ENCODE measurements at regions not wholly inside any gene's neighbourhood (a gene's known extent, or its start where the extent isn't known, plus 50 kb on each side); places are given as distances from the start of the nearest gene placed in this dataset.

DNA sequence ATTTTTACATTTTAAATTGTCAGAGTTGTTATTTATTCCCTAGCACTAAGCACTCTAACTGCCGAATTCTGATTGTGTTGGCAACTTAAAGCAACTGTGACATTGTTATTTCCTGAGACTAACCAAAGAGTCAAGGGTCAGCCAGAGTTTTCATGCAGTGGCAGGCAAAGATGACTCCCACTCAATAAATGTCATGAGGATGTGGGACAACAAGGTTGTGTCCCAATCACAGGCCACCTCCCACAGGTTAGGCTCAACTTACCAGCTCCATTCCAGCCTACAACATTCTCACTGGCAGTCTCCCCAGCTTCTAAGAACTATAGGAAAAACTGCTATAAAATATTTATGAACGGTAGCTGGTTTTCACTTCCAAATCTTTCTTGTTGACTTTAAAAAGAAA lies 80.1 kb downstream of the RSL24D1 start:
- H3K36me3 ChIP-seq (ENCODE audit: low read depth, low read length), result no peaks in the 10 kb centered on the region
- no peaks in the 10 kb centered on the region for H3K9me3 ChIP-seq (ENCODE audit: low read length)
- DNase-seq (no peak), ATAC-seq (no peak)
- no peak overlapping the region for H3K4me3 ChIP-seq (ENCODE audit: low read length)
- no peaks in the 10 kb centered on the region for H3F3A ChIP-seq (ENCODE audit: low read length, unreplicated experiment)
- no peaks in the 10 kb centered on the region for H3K79me2 ChIP-seq (ENCODE audit: low read length)
- intact Hi-C loops (cut with micrococcal nuclease), result no loop called here
- H3K4me2 ChIP-seq (ENCODE audit: low read length), result no peak overlapping the region
- H3K9me2 ChIP-seq (replicated peaks; ENCODE audit: low read length), result no peaks in the 10 kb centered on the region
- no peaks in the 10 kb centered on the region for H4K20me1 ChIP-seq (ENCODE audit: low read length)
- H3K27ac ChIP-seq (ENCODE audit: low read length), result no peak overlapping the region
- ChIA-PET POLR2A (ENCODE audit: unreplicated experiment) (no interaction called here), CTCF (interaction anchor here (0.7 kb wide), 1 partner anchor 52 kb away, joined by 3 read pairs; no protein-coding TSS in a partner anchor)
- BruUV-seq (replicated peaks), result no TSS peak
- no peak overlapping the region for H3K9ac ChIP-seq (ENCODE audit: low read length)
- no peaks in the 10 kb centered on the region for H3K4me1 ChIP-seq (ENCODE audit: insufficient read depth, low read length)
- TF ChIP-seq, protein P1, sequence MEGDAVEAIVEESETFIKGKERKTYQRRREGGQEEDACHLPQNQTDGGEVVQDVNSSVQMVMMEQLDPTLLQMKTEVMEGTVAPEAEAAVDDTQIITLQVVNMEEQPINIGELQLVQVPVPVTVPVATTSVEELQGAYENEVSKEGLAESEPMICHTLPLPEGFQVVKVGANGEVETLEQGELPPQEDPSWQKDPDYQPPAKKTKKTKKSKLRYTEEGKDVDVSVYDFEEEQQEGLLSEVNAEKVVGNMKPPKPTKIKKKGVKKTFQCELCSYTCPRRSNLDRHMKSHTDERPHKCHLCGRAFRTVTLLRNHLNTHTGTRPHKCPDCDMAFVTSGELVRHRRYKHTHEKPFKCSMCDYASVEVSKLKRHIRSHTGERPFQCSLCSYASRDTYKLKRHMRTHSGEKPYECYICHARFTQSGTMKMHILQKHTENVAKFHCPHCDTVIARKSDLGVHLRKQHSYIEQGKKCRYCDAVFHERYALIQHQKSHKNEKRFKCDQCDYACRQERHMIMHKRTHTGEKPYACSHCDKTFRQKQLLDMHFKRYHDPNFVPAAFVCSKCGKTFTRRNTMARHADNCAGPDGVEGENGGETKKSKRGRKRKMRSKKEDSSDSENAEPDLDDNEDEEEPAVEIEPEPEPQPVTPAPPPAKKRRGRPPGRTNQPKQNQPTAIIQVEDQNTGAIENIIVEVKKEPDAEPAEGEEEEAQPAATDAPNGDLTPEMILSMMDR (conservative IDR thresholded peaks at IDR 0.05; ENCODE audit: low read depth, low read length), result no peak
- no peak for TF ChIP-seq EZH2 (IDR thresholded peaks at IDR 0.05; ENCODE audit: low read length, unreplicated experiment)
- no peak for TF ChIP-seq EZH2phosphoT487 (IDR thresholded peaks at IDR 0.05; ENCODE audit: borderline replicate concordance, low read length)
- 0 out of 2 replicates have a peak, but pooled peaks cover 3% of the 10 kb centered on the region for H3K27me3 ChIP-seq (ENCODE audit: low read length)
- H2AFZ ChIP-seq (ENCODE audit: low read length), result no peak overlapping the region

DNA sequence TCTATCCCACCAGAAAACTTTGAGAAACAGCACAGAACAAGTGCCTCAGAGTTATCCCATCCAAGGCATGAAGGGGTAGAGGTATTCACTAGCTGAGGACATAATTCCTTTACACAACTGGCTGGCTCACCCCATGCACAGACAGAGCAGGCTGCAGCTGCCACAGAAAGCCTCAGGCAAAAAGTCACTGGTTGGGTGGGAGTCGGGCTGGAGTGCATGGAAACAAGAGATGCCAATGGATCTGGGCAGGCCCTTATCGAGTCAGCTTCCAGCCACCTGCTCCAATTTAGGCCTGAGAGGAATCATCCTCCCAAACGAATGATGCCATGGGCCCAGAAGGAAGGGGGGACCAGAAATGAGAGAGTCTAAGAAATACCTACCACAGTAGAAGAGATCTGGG lies 83.0 kb downstream of the RSL24D1 start:
- no peaks in the 10 kb centered on the region for H4K20me1 ChIP-seq (ENCODE audit: low read length)
- ChIA-PET CTCF (no interaction called here), POLR2A (ENCODE audit: unreplicated experiment) (no interaction called here)
- no peaks in the 10 kb centered on the region for H3K27me3 ChIP-seq (ENCODE audit: low read length)
- H3K79me2 ChIP-seq (ENCODE audit: low read length), result no peaks in the 10 kb centered on the region
- intact Hi-C loops (cut with micrococcal nuclease), result no loop called here
- H3F3A ChIP-seq (ENCODE audit: low read length, unreplicated experiment), result no peaks in the 10 kb centered on the region
- H3K4me3 ChIP-seq (ENCODE audit: low read length), result no peak overlapping the region
- H2AFZ ChIP-seq (ENCODE audit: low read length), result no peak overlapping the region
- H3K9me3 ChIP-seq (ENCODE audit: low read length), result no peaks in the 10 kb centered on the region
- no peaks in the 10 kb centered on the region for H3K4me1 ChIP-seq (ENCODE audit: insufficient read depth, low read length)
- no peak overlapping the region for H3K4me2 ChIP-seq (ENCODE audit: low read length)
- H3K9ac ChIP-seq (ENCODE audit: low read length), result no peak overlapping the region
- no peak overlapping the region for H3K27ac ChIP-seq (ENCODE audit: low read length)
- no peak for ATAC-seq
- no peaks in the 10 kb centered on the region for H3K36me3 ChIP-seq (ENCODE audit: low read depth, low read length)
- H3K9me2 ChIP-seq (replicated peaks; ENCODE audit: low read length), result no peaks in the 10 kb centered on the region
- BruUV-seq (replicated peaks), result no TSS peak
- TF ChIP-seq EZH2 (IDR thresholded peaks at IDR 0.05; ENCODE audit: low read length, unreplicated experiment), result no peak
- no peak for DNase-seq

DNA sequence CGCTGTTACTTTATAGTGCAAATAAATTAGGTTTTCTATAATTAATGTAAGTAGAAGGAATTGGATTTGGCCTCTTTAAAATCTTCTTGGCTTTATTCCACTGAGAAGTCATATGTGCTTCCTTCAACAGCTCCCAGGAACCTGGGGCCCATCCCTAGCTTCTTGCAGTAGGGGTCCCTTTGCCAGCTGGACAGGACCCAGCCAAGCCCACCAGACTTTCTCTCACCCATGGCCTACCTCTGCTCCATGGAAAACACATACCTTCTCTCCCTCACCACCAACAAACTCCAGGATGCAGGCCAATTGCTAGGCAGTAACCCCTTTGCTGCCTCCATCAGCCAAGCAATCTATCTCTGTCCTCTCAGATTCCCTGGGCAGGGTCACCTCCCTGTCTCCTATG lies 84.0 kb downstream of the RSL24D1 start:
- Histone ChIP-seq H3K27me3 (ENCODE audit: low read length) (no peaks in the 10 kb centered on the region), H3K9me2 (replicated peaks; ENCODE audit: low read length) (no peaks in the 10 kb centered on the region), H3K27ac (ENCODE audit: low read length) (no peak overlapping the region), H4K20me1 (ENCODE audit: low read length) (no peaks in the 10 kb centered on the region), H3K4me3 (ENCODE audit: low read length) (no peak overlapping the region), H3K79me2 (ENCODE audit: low read length) (no peaks in the 10 kb centered on the region), H3K4me1 (ENCODE audit: insufficient read depth, low read length) (no peaks in the 10 kb centered on the region), H3K4me2 (ENCODE audit: low read length) (no peak overlapping the region), H2AFZ (ENCODE audit: low read length) (no peak overlapping the region), H3K9ac (ENCODE audit: low read length) (no peak overlapping the region), H3K36me3 (ENCODE audit: low read depth, low read length) (no peaks in the 10 kb centered on the region), H3F3A (ENCODE audit: low read length, unreplicated experiment) (no peaks in the 10 kb centered on the region), H3K9me3 (ENCODE audit: low read length) (no peaks in the 10 kb centered on the region)
- no peak for ATAC-seq
- intact Hi-C loops (cut with micrococcal nuclease), result no loop called here
- POLR2A ChIA-PET (ENCODE audit: unreplicated experiment), result no interaction called here
- BruUV-seq (replicated peaks), result no TSS peak
- DNase-seq, result no peak
- TF ChIP-seq EZH2phosphoT487 (IDR thresholded peaks at IDR 0.05; ENCODE audit: borderline replicate concordance, low read length), result no peak
- TF ChIP-seq, protein P1 (conservative IDR thresholded peaks at IDR 0.05; ENCODE audit: low read depth, low read length), result no peak
- no peak for TF ChIP-seq EZH2 (IDR thresholded peaks at IDR 0.05; ENCODE audit: low read length, unreplicated experiment)
- CTCF ChIA-PET, result no interaction called here
